ENCODE measurements at regions not wholly inside any gene's neighbourhood (a gene's known extent, or its start where the extent isn't known, plus 50 kb on each side); places are given as distances from the start of the nearest gene placed in this dataset.

DNA sequence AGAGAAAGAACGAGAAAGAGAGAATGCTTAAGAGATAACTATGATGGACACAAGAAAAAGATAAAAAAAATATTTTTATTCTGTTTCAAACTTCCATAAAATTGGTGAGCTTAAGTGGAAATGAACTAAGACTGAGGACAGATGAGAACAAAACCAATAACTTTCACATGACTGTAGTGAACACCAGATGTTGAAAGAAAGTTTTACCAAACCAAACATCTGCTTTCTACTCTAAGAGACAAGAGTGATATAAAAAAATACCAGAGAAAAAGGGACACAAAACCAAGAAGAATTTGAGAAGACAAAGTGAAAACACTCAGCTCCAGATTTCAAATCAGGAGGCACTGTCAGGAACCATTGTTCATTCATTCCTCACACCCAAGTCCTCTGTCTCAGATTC is 147.9 kb downstream of the IMPG2 start:
- H3K27ac Mint-ChIP-seq (ENCODE audit: unreplicated experiment), result no peak overlapping the region
- H3K36me3 Mint-ChIP-seq (ENCODE audit: unreplicated experiment), result no peaks in the 10 kb centered on the region
- H3K9me3 Mint-ChIP-seq (ENCODE audit: unreplicated experiment), result no peaks in the 10 kb centered on the region
- H3K27me3 Mint-ChIP-seq (ENCODE audit: unreplicated experiment), result peaks cover 1% of the 10 kb centered on the region
- H3K4me1 Mint-ChIP-seq (ENCODE audit: low read depth, unreplicated experiment), result no peaks in the 10 kb centered on the region
- no peak for DNase-seq
- TF ChIP-seq, protein P1, sequence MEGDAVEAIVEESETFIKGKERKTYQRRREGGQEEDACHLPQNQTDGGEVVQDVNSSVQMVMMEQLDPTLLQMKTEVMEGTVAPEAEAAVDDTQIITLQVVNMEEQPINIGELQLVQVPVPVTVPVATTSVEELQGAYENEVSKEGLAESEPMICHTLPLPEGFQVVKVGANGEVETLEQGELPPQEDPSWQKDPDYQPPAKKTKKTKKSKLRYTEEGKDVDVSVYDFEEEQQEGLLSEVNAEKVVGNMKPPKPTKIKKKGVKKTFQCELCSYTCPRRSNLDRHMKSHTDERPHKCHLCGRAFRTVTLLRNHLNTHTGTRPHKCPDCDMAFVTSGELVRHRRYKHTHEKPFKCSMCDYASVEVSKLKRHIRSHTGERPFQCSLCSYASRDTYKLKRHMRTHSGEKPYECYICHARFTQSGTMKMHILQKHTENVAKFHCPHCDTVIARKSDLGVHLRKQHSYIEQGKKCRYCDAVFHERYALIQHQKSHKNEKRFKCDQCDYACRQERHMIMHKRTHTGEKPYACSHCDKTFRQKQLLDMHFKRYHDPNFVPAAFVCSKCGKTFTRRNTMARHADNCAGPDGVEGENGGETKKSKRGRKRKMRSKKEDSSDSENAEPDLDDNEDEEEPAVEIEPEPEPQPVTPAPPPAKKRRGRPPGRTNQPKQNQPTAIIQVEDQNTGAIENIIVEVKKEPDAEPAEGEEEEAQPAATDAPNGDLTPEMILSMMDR (IDR thresholded peaks at IDR 0.05; ENCODE audit: partially characterized antibody, unreplicated experiment), result no peak
- no peak overlapping the region for H3K4me3 Mint-ChIP-seq (ENCODE audit: unreplicated experiment)

GRCh38 chr3:101171681-101172191 is 148.6 kb downstream of the IMPG2 start:
- Mint-ChIP-seq H3K4me3 (ENCODE audit: unreplicated experiment) (no peak overlapping the region), H3K9me3 (ENCODE audit: unreplicated experiment) (no peaks in the 10 kb centered on the region), H3K36me3 (ENCODE audit: unreplicated experiment) (no peaks in the 10 kb centered on the region), H3K4me1 (ENCODE audit: low read depth, unreplicated experiment) (no peaks in the 10 kb centered on the region), H3K27me3 (ENCODE audit: unreplicated experiment) (peaks cover 1% of the 10 kb centered on the region), H3K27ac (ENCODE audit: unreplicated experiment) (no peak overlapping the region)
- TF ChIP-seq, protein P1 (IDR thresholded peaks at IDR 0.05; ENCODE audit: partially characterized antibody, unreplicated experiment), result no peak
- DNase-seq, result no peak

- H3K4me1 Mint-ChIP-seq (ENCODE audit: low read depth, unreplicated experiment), result no peaks in the 10 kb centered on the region
- H3K9me3 Mint-ChIP-seq (ENCODE audit: unreplicated experiment), result no peaks in the 10 kb centered on the region
Measured at GRCh38 chr3:101170806-101171558, 149.4 kb downstream of the IMPG2 start.

DNA sequence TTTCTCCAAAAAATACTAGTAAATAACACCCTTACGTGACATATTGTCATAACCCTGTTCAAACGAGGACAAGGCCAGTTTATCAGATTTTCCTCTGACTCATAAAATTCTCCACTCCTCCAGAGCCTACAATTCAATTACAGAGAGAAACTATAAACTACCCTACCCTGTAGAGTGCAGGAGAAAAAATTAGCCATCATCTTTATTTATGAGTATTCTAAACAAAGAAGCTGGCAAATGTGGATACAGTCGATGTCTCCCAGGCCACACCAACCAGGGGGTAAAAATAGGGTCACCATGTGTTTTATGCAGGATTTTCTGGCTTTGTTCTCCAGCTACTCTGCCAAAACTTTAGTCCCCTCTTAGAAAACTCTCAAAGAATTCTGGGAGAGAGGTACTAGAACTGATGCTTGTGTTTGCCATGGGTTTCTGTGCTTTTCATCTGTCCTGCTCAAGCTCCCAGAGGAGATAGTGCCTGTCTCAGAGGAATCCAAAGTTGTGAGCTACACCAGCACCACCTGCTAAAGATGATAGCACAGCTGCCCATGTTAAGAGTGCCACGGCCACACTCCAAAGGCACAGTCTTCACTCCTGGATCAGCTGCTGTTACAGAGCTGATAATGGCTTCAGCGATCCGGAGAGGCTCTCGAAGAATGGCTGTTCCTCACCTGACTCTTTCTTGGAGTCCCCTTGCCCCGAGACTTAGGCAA is 150.2 kb downstream of the IMPG2 start:
- peaks cover 1% of the 10 kb centered on the region for H3K27me3 Mint-ChIP-seq (ENCODE audit: unreplicated experiment)
- no peak overlapping the region for H3K27ac Mint-ChIP-seq (ENCODE audit: unreplicated experiment)
- no peak overlapping the region for H3K4me3 Mint-ChIP-seq (ENCODE audit: unreplicated experiment)
- DNase-seq, result no peak
- H3K36me3 Mint-ChIP-seq (ENCODE audit: unreplicated experiment), result no peaks in the 10 kb centered on the region
- TF ChIP-seq, protein P1 (IDR thresholded peaks at IDR 0.05; ENCODE audit: partially characterized antibody, unreplicated experiment), result no peak
- H3K4me1 Mint-ChIP-seq (ENCODE audit: low read depth, unreplicated experiment), result no peaks in the 10 kb centered on the region
- no peaks in the 10 kb centered on the region for H3K9me3 Mint-ChIP-seq (ENCODE audit: unreplicated experiment)

More at GRCh38 chr3:101170806-101171558, 149.4 kb downstream of the IMPG2 start:
- Mint-ChIP-seq H3K4me3 (ENCODE audit: unreplicated experiment) (no peak overlapping the region), H3K36me3 (ENCODE audit: unreplicated experiment) (no peaks in the 10 kb centered on the region), H3K27ac (ENCODE audit: unreplicated experiment) (no peak overlapping the region), H3K27me3 (ENCODE audit: unreplicated experiment) (peaks cover 1% of the 10 kb centered on the region)
- TF ChIP-seq, protein P1 (IDR thresholded peaks at IDR 0.05; ENCODE audit: partially characterized antibody, unreplicated experiment), result no peak
- no peak for DNase-seq

GRCh38 chr3:101169516-101169915 is 150.9 kb downstream of the IMPG2 start:
- DNase-seq, result no peak
- H3K9me3 Mint-ChIP-seq (ENCODE audit: unreplicated experiment), result no peaks in the 10 kb centered on the region
- TF ChIP-seq, protein P1 (IDR thresholded peaks at IDR 0.05; ENCODE audit: partially characterized antibody, unreplicated experiment), result no peak
- H3K27me3 Mint-ChIP-seq (ENCODE audit: unreplicated experiment), result peaks cover 1% of the 10 kb centered on the region
- H3K4me3 Mint-ChIP-seq (ENCODE audit: unreplicated experiment), result no peak overlapping the region
- H3K36me3 Mint-ChIP-seq (ENCODE audit: unreplicated experiment), result no peaks in the 10 kb centered on the region
- no peak overlapping the region for H3K27ac Mint-ChIP-seq (ENCODE audit: unreplicated experiment)
- H3K4me1 Mint-ChIP-seq (ENCODE audit: low read depth, unreplicated experiment), result no peaks in the 10 kb centered on the region

All from glutamatergic neuron (in vitro differentiated cells).